DND-41 (cell line): ENCODE measurements at regions not wholly inside any gene's neighbourhood (a gene's known extent, or its start where the extent isn't known, plus 50 kb on each side); places are given as distances from the start of the nearest gene placed in this dataset.

Experiments used
- CTCF ChIP-seq: IDR thresholded peaks from 2 replicates; pipeline ENCODE4 v1.5.1; 2012; ENCODE audit warnings: borderline replicate concordance, low read length, moderate library complexity, mild to moderate bottlenecking; ENCODE audit not compliant: poor library complexity, severe bottlenecking; ENCODE audit errors: extremely low read depth
- EZH2 ChIP-seq: IDR thresholded peaks from 3 replicates; pipeline ENCODE4 v1.6.1; 2012; ENCODE audit warnings: borderline replicate concordance, low read depth, mild to moderate bottlenecking, moderate library complexity, low read length, inconsistent platforms; ENCODE audit not compliant: severe bottlenecking

GRCh38 chr6:14837435-14837834 lies 408.4 kb upstream of the JARID2 start:
- TF ChIP-seq CTCF: no peak
- no peak for TF ChIP-seq EZH2
